ENCODE measurements at regions not wholly inside any gene's neighbourhood (a gene's known extent, or its start where the extent isn't known, plus 50 kb on each side); places are given as distances from the start of the nearest gene placed in this dataset.
A peak's percentile ranks its signal among the peaks of the same experiment; 100 is the strongest.

DNA sequence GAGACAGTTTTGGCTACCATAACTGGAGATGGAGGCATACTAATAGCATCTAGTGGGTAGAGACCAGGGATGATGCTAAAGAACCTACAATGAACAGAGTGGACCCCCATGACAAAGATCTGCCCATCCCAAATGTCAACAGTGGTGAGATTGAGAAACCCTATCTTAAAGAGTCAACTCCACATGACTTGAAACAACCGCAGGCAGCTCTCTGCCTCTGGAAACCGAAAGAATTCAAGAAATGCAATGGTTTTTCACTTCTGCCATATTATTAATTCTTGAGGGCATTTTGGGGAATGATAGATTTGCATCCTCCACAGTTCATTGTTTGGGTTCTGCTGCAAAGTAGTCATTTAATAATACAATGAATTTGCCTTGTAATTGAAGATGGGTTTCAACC, 463.4 kb downstream of the MAFB start:
- peaks cover 1 to 22% (median 11%) of the 10 kb centered on the region in 3 donors for H3K27me3 Mint-ChIP-seq (ENCODE audit: low read depth in 3 of 3)
- no peaks in the 10 kb centered on the region for H4K20me1 ChIP-seq (ENCODE audit: insufficient read depth, low read length)
- H3K27me3 ChIP-seq (ENCODE audit: control insufficient read depth in 2 of 2, insufficient read depth in 2 of 2, low read length in 2 of 2): peaks cover 9 to 10% of the 10 kb centered on the region in 2 donors
- no peaks in the 10 kb centered on the region for H3K4me1 Mint-ChIP-seq
- no peak overlapping the region for H3K27ac ChIP-seq (ENCODE audit: low read depth in 1 of 2, low read length in 2 of 2)
- no peaks in the 10 kb centered on the region for H3K9me3 ChIP-seq (replicated peaks in 1 of 2; ENCODE audit: control insufficient read depth in 1 of 2, insufficient read depth in 1 of 2, low read length in 2 of 2)
- H3K36me3 ChIP-seq (replicated peaks in 1 of 2; ENCODE audit: control insufficient read depth in 1 of 2, insufficient read depth in 2 of 2, low read length in 2 of 2): no peaks in the 10 kb centered on the region
- no peak overlapping the region for H3K27ac Mint-ChIP-seq
- TF ChIP-seq, protein P1, sequence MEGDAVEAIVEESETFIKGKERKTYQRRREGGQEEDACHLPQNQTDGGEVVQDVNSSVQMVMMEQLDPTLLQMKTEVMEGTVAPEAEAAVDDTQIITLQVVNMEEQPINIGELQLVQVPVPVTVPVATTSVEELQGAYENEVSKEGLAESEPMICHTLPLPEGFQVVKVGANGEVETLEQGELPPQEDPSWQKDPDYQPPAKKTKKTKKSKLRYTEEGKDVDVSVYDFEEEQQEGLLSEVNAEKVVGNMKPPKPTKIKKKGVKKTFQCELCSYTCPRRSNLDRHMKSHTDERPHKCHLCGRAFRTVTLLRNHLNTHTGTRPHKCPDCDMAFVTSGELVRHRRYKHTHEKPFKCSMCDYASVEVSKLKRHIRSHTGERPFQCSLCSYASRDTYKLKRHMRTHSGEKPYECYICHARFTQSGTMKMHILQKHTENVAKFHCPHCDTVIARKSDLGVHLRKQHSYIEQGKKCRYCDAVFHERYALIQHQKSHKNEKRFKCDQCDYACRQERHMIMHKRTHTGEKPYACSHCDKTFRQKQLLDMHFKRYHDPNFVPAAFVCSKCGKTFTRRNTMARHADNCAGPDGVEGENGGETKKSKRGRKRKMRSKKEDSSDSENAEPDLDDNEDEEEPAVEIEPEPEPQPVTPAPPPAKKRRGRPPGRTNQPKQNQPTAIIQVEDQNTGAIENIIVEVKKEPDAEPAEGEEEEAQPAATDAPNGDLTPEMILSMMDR (IDR thresholded peaks at IDR 0.05): no peak
- intact Hi-C loops (cut with micrococcal nuclease): no loop called here
- no peak overlapping the region for H3K4me3 Mint-ChIP-seq
- H3K4me3 ChIP-seq (replicated peaks in 1 of 3; ENCODE audit: low read depth in 2 of 3, low read length in 3 of 3): no peak overlapping the region
- no CpG with 5 or more reads among the region's 2 CpGs for WGBS (ENCODE audit: insufficient coverage)
- H3K79me2 ChIP-seq (ENCODE audit: insufficient read depth, low read length): no peaks in the 10 kb centered on the region
- no peak for DNase-seq
- peaks cover 0 to 6% (median 0%) of the 10 kb centered on the region in 7 donors for H3K9me3 Mint-ChIP-seq
- H2AFZ ChIP-seq (ENCODE audit: insufficient read depth, low read depth, low read length, poor library complexity, severe bottlenecking): no peak overlapping the region
- no peak overlapping the region for H3K4me2 ChIP-seq (replicated peaks; ENCODE audit: extremely low read depth, low read length, poor library complexity, severe bottlenecking)
- no peaks in the 10 kb centered on the region for H3K4me1 ChIP-seq (ENCODE audit: control insufficient read depth in 1 of 2, insufficient read depth in 2 of 2, low read length in 2 of 2)
- H3K9ac ChIP-seq (ENCODE audit: insufficient read depth, low read length, poor library complexity, severe bottlenecking): no peak overlapping the region
- no peaks in the 10 kb centered on the region for H3K36me3 Mint-ChIP-seq

DNA sequence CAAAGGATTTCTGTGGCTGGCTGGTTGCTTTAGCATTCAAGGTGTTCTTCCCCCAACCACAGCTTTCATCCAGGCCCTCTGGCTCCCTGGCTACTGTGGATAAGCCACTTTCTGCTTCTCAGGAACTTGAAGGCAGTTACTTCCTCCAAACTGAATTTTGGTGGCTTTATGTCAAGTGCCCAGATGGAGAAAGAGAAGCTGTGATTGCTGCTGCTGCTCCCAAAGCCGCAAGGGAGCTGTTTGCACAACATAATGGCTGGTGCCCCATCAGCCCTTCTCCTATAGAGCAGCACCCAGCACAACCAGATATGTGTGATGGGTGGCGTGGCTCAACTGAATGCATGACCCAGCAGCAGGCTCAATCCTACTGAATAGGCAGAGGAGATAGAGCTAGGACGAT, 465.2 kb downstream of the MAFB start:
- Histone ChIP-seq H3K4me2 (replicated peaks; ENCODE audit: extremely low read depth, low read length, poor library complexity, severe bottlenecking) (no peak overlapping the region), H3K9me3 (replicated peaks in 1 of 2; ENCODE audit: control insufficient read depth in 1 of 2, insufficient read depth in 1 of 2, low read length in 2 of 2) (no peaks in the 10 kb centered on the region), H3K27ac (ENCODE audit: low read depth in 1 of 2, low read length in 2 of 2) (no peak overlapping the region), H3K4me3 (replicated peaks in 1 of 3; ENCODE audit: low read depth in 2 of 3, low read length in 3 of 3) (no peak overlapping the region), H3K27me3 (ENCODE audit: control insufficient read depth in 2 of 2, insufficient read depth in 2 of 2, low read length in 2 of 2) (peaks cover 9 to 10% of the 10 kb centered on the region in 2 donors), H4K20me1 (ENCODE audit: insufficient read depth, low read length) (no peaks in the 10 kb centered on the region), H3K36me3 (replicated peaks in 1 of 2; ENCODE audit: control insufficient read depth in 1 of 2, insufficient read depth in 2 of 2, low read length in 2 of 2) (no peaks in the 10 kb centered on the region), H3K9ac (ENCODE audit: insufficient read depth, low read length, poor library complexity, severe bottlenecking) (no peak overlapping the region), H3K4me1 (ENCODE audit: control insufficient read depth in 1 of 2, insufficient read depth in 2 of 2, low read length in 2 of 2) (no peaks in the 10 kb centered on the region), H3K79me2 (ENCODE audit: insufficient read depth, low read length) (no peaks in the 10 kb centered on the region), H2AFZ (ENCODE audit: insufficient read depth, low read depth, low read length, poor library complexity, severe bottlenecking) (no peak overlapping the region)
- WGBS (ENCODE audit: insufficient coverage): 83% methylated on average over 2 of the region's 3 CpGs
- H3K27me3 Mint-ChIP-seq (ENCODE audit: low read depth in 3 of 3): peaks cover 4 to 20% (median 15%) of the 10 kb centered on the region in 3 donors
- no peak overlapping the region for H3K4me3 Mint-ChIP-seq
- peaks cover 0 to 3% (median 0%) of the 10 kb centered on the region in 7 donors for H3K9me3 Mint-ChIP-seq
- H3K27ac Mint-ChIP-seq: peak overlapping the region in 1 of 7 donors; percentile 47
- DNase-seq: no peak
- no peaks in the 10 kb centered on the region for H3K4me1 Mint-ChIP-seq
- intact Hi-C loops (cut with micrococcal nuclease): no loop called here
- TF ChIP-seq, protein P1 (IDR thresholded peaks at IDR 0.05): no peak
- H3K36me3 Mint-ChIP-seq: no peaks in the 10 kb centered on the region
